PFSK-1 (cell line): ENCODE measurements at regions not wholly inside any gene's neighbourhood (a gene's known extent, or its start where the extent isn't known, plus 50 kb on each side); places are given as distances from the start of the nearest gene placed in this dataset.

ENCODE experiments used
- FOXP2 ChIP-seq: optimal IDR thresholded peaks from 2 replicates; pipeline ENCODE3; 2011; ENCODE audit warnings: borderline replicate concordance, control low read depth, inconsistent platforms; ENCODE audit not compliant: insufficient read depth; ENCODE audit errors: extremely low read length, extremely low read depth
- POLR2AphosphoS5 ChIP-seq: IDR thresholded peaks from 2 replicates; pipeline ENCODE4 v1.6.1; 2012; ENCODE audit warnings: low read depth, mild to moderate bottlenecking, control low read depth, low read length, moderate library complexity
- REST ChIP-seq, 2 experiments: IDR thresholded peaks; 2 replicates each; pipeline versions ENCODE4 v1.6.1 to v1.8.0; 2011 to 2012; ENCODE audit warnings: low read depth in 2 of 2, low read length in 2 of 2, control low read depth in 1 of 2, inconsistent platforms in 1 of 2, mild to moderate bottlenecking in 1 of 2, moderate library complexity in 1 of 2; ENCODE audit not compliant: insufficient read depth in 1 of 2
- SIN3A ChIP-seq: IDR thresholded peaks from 2 replicates; pipeline ENCODE4 v1.6.1; 2012; ENCODE audit warnings: mild to moderate bottlenecking, low read length, moderate library complexity, borderline replicate concordance; ENCODE audit not compliant: insufficient read depth
- TAF1 ChIP-seq: IDR thresholded peaks from 2 replicates; pipeline ENCODE4 v1.6.1; 2012; ENCODE audit warnings: low read length, control low read depth, borderline replicate concordance; ENCODE audit not compliant: insufficient read depth

GRCh38 chr6:22099231-22099630, 197.6 kb downstream of the PRL start:
- TF ChIP-seq REST (IDR thresholded peaks at IDR 0.05; ENCODE audit: insufficient read depth in 1 of 2, low read depth in 2 of 2, low read length in 2 of 2) = no peak
- no peak for TF ChIP-seq FOXP2
- no peak for TF ChIP-seq POLR2AphosphoS5
- TF ChIP-seq TAF1 = no peak

- TF ChIP-seq POLR2AphosphoS5 = no peak
- no peak for TF ChIP-seq FOXP2
- TF ChIP-seq REST (IDR thresholded peaks at IDR 0.05; ENCODE audit: insufficient read depth in 1 of 2, low read depth in 2 of 2, low read length in 2 of 2) = no peak
- TF ChIP-seq TAF1 = no peak
- TF ChIP-seq SIN3A = no peak
These were observed 196.9 kb downstream of the PRL start for GRCh38 chr6:22099923-22100322.

DNA sequence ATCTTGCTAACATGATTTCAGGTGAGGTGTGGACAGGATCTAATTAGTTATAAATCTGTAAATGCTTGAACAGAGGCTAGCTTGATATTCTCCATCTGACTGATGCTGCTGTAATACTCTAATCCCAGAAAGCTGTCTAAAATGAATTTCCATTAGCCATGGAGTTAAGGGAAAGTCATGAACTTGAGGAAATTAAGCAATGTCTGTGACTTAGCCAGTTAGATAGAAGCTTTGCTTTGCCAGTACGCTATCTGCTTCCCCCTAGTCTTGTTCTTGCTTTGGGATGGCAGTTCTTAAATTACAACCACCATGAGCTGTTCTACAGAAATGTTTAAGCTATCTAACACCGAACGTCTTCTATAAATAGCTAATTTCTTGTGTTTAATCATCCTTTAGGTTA, 195.7 kb downstream of the PRL start:
- no peak for TF ChIP-seq REST (IDR thresholded peaks at IDR 0.05; ENCODE audit: insufficient read depth in 1 of 2, low read depth in 2 of 2, low read length in 2 of 2)
- TF ChIP-seq FOXP2 = no peak
- TF ChIP-seq SIN3A = no peak
- no peak for TF ChIP-seq POLR2AphosphoS5
- TF ChIP-seq TAF1 = no peak

GRCh38 chr6:22102671-22103070, 194.2 kb downstream of the PRL start:
- TF ChIP-seq SIN3A (no peak), TAF1 (no peak), FOXP2 (no peak), POLR2AphosphoS5 (no peak), REST (IDR thresholded peaks at IDR 0.05; ENCODE audit: insufficient read depth in 1 of 2, low read depth in 2 of 2, low read length in 2 of 2) (no peak)

DNA sequence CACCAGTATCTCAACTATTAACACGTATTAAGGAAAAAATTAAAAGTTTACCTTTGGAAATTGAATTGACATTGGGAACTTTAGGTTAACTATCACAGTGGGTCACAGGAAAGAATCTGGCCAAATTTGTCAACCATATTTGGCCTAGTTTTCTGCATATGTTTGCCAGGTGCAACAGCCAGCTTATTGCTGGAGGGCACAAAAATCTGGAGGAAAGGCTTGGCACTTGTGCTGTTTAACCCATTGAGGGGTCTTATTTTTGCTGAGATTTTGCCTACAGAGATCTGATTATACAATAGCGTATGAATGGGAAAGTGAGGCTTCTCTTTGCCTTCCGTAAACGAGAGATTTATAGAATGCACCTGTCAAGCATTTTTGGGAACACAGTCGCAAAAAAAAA, 190.4 kb downstream of the PRL start:
- TF ChIP-seq REST (IDR thresholded peaks at IDR 0.05; ENCODE audit: insufficient read depth in 1 of 2, low read depth in 2 of 2, low read length in 2 of 2) (no peak), SIN3A (no peak), FOXP2 (no peak), POLR2AphosphoS5 (no peak), TAF1 (no peak)
